ENCODE measurements at regions not wholly inside any gene's neighbourhood (a gene's known extent, or its start where the extent isn't known, plus 50 kb on each side); places are given as distances from the start of the nearest gene placed in this dataset.

DNA sequence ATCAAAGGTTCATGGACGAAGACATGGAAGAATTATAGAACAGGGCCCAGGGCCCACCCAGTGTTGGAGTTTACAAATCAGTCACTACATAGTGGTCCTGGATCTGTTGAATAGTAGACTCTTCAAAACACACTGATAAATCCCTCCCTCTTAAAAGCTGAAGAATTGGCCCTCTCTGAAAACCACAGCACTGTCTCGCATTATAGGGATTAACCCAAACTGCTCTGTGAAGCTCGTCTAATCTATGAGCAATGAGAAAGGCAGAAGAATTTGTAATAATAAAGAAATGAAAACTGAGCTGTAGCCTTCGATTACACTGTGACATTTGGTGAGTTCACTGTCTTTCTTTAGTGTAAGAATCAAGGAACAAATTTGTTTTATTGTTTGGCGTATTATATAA, 92.5 kb upstream of the ZFP42 start:
- no TSS peak for BruUV-seq (replicated peaks)
- no peaks in the 10 kb centered on the region for H3K36me3 ChIP-seq (ENCODE audit: insufficient read depth, low read length, poor library complexity, severe bottlenecking)
- no peak for DNase-seq (ENCODE audit: low spot score)
- ChIA-PET CTCF (no interaction called here), POLR2A (ENCODE audit: low non-redundant PET) (no interaction called here)
- TF ChIP-seq, protein P1, sequence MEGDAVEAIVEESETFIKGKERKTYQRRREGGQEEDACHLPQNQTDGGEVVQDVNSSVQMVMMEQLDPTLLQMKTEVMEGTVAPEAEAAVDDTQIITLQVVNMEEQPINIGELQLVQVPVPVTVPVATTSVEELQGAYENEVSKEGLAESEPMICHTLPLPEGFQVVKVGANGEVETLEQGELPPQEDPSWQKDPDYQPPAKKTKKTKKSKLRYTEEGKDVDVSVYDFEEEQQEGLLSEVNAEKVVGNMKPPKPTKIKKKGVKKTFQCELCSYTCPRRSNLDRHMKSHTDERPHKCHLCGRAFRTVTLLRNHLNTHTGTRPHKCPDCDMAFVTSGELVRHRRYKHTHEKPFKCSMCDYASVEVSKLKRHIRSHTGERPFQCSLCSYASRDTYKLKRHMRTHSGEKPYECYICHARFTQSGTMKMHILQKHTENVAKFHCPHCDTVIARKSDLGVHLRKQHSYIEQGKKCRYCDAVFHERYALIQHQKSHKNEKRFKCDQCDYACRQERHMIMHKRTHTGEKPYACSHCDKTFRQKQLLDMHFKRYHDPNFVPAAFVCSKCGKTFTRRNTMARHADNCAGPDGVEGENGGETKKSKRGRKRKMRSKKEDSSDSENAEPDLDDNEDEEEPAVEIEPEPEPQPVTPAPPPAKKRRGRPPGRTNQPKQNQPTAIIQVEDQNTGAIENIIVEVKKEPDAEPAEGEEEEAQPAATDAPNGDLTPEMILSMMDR (conservative IDR thresholded peaks at IDR 0.05; ENCODE audit: low read depth, low read length): no peak
- no peak for TF ChIP-seq EZH2 (IDR thresholded peaks at IDR 0.05; ENCODE audit: borderline replicate concordance, low read depth, low read length, poor library complexity, severe bottlenecking)
- no peak overlapping the region for H3K4me3 ChIP-seq (ENCODE audit: low read depth, low read length, poor library complexity, severe bottlenecking)
- intact Hi-C loops (cut with micrococcal nuclease; ENCODE audit: unreplicated experiment): no loop called here
- H3K4me1 ChIP-seq (ENCODE audit: insufficient read depth, low read length, poor library complexity, severe bottlenecking): no peaks in the 10 kb centered on the region
- H3K27ac ChIP-seq (ENCODE audit: low read depth, low read length, poor library complexity, severe bottlenecking): no peak overlapping the region
- peaks cover 15% of the 10 kb centered on the region for H3K27me3 ChIP-seq (replicated peaks; ENCODE audit: insufficient read depth, low read depth, low read length, poor library complexity)
- no peaks in the 10 kb centered on the region for H3K9me3 ChIP-seq (ENCODE audit: low read depth, low read length, poor library complexity, severe bottlenecking)

DNA sequence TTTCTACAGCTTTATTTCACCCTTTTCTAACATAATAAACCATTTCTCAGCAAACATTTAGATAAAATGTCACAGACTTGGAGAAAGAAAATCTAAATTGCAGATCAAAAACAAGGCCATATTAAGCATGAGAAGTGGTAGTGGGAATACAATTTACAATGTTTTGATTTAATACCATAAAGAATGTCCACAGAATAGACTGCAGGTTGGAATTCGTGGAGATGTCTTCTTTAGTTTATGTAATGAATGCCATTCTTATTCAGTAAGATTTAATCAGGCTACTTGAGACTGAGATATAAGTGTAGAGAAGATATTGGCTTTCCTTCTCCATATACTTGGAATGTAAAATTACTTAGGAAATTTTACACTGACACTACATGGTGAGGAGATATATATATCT, 91.9 kb upstream of the ZFP42 start:
- POLR2A ChIA-PET (ENCODE audit: low non-redundant PET): no interaction called here

DNA sequence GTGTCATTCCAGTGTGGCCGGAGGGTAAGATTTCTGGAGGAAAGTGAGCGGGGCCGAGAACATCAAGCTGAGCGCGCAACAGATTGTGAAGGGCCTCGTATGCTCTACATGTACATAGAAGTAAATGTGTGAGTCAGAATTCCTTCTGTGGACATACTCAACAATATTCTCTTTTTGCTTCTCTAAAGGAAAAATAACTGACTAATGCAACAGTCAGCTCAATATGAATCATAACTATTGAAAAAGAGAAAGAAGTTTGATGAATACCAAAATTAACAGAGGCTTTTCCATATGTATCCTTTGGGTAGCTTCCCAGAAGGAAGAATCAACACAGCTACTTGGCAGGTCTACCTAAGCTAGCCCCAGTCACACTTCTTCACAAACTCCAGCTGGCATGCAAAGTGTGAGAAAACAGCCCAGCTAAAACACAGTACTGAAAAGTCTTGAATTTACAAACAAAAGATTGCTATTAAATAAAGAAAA, 87.5 kb upstream of the ZFP42 start:
- POLR2A ChIA-PET (ENCODE audit: low non-redundant PET): interaction anchor here (0.6 kb wide), 1 partner anchor 317 kb away, joined by 3 read pairs; no protein-coding TSS in a partner anchor
- H3K27ac ChIP-seq (ENCODE audit: low read depth, low read length, poor library complexity, severe bottlenecking): no peak overlapping the region

More for the DNA sequence above, 91.9 kb upstream of the ZFP42 start:
- CTCF ChIA-PET: no interaction called here
- intact Hi-C loops (cut with micrococcal nuclease; ENCODE audit: unreplicated experiment): no loop called here
- H3K27ac ChIP-seq (ENCODE audit: low read depth, low read length, poor library complexity, severe bottlenecking): no peak overlapping the region
- no peaks in the 10 kb centered on the region for H3K36me3 ChIP-seq (ENCODE audit: insufficient read depth, low read length, poor library complexity, severe bottlenecking)
- no peak overlapping the region for H3K4me3 ChIP-seq (ENCODE audit: low read depth, low read length, poor library complexity, severe bottlenecking)
- H3K27me3 ChIP-seq (replicated peaks; ENCODE audit: insufficient read depth, low read depth, low read length, poor library complexity): peaks cover 19% of the 10 kb centered on the region
- no peaks in the 10 kb centered on the region for H3K4me1 ChIP-seq (ENCODE audit: insufficient read depth, low read length, poor library complexity, severe bottlenecking)
- TF ChIP-seq EZH2 (IDR thresholded peaks at IDR 0.05; ENCODE audit: borderline replicate concordance, low read depth, low read length, poor library complexity, severe bottlenecking): no peak
- H3K9me3 ChIP-seq (ENCODE audit: low read depth, low read length, poor library complexity, severe bottlenecking): no peaks in the 10 kb centered on the region
- DNase-seq (ENCODE audit: low spot score): no peak
- no TSS peak for BruUV-seq (replicated peaks)

More for the DNA sequence above, 87.5 kb upstream of the ZFP42 start:
- no peaks in the 10 kb centered on the region for H3K36me3 ChIP-seq (ENCODE audit: insufficient read depth, low read length, poor library complexity, severe bottlenecking)
- CTCF ChIA-PET: no interaction called here
- no peak for DNase-seq (ENCODE audit: low spot score)
- intact Hi-C loops (cut with micrococcal nuclease; ENCODE audit: unreplicated experiment): no loop called here
- no TSS peak for BruUV-seq (replicated peaks)
- H3K4me3 ChIP-seq (ENCODE audit: low read depth, low read length, poor library complexity, severe bottlenecking): no peak overlapping the region
- no peaks in the 10 kb centered on the region for H3K9me3 ChIP-seq (ENCODE audit: low read depth, low read length, poor library complexity, severe bottlenecking)
- H3K4me1 ChIP-seq (ENCODE audit: insufficient read depth, low read length, poor library complexity, severe bottlenecking): no peaks in the 10 kb centered on the region
- TF ChIP-seq EZH2 (IDR thresholded peaks at IDR 0.05; ENCODE audit: borderline replicate concordance, low read depth, low read length, poor library complexity, severe bottlenecking): no peak
- TF ChIP-seq, protein P1 (conservative IDR thresholded peaks at IDR 0.05; ENCODE audit: low read depth, low read length): no peak
- peaks cover 9% of the 10 kb centered on the region for H3K27me3 ChIP-seq (replicated peaks; ENCODE audit: insufficient read depth, low read depth, low read length, poor library complexity)

All from A673 (cell line).